DND-41 (cell line): ENCODE measurements at regions not wholly inside any gene's neighbourhood (a gene's known extent, or its start where the extent isn't known, plus 50 kb on each side); places are given as distances from the start of the nearest gene placed in this dataset.

ENCODE experiments used
- EZH2 ChIP-seq: IDR thresholded peaks from 3 replicates; pipeline ENCODE4 v1.6.1; 2012; ENCODE audit warnings: borderline replicate concordance, low read depth, mild to moderate bottlenecking, moderate library complexity, low read length, inconsistent platforms; ENCODE audit not compliant: severe bottlenecking
- TF ChIP-seq, protein P1 (sequence below): IDR thresholded peaks from 2 replicates; pipeline ENCODE4 v1.5.1; 2012; ENCODE audit warnings: borderline replicate concordance, low read length, moderate library complexity, mild to moderate bottlenecking; ENCODE audit not compliant: poor library complexity, severe bottlenecking; ENCODE audit errors: extremely low read depth

DNA sequence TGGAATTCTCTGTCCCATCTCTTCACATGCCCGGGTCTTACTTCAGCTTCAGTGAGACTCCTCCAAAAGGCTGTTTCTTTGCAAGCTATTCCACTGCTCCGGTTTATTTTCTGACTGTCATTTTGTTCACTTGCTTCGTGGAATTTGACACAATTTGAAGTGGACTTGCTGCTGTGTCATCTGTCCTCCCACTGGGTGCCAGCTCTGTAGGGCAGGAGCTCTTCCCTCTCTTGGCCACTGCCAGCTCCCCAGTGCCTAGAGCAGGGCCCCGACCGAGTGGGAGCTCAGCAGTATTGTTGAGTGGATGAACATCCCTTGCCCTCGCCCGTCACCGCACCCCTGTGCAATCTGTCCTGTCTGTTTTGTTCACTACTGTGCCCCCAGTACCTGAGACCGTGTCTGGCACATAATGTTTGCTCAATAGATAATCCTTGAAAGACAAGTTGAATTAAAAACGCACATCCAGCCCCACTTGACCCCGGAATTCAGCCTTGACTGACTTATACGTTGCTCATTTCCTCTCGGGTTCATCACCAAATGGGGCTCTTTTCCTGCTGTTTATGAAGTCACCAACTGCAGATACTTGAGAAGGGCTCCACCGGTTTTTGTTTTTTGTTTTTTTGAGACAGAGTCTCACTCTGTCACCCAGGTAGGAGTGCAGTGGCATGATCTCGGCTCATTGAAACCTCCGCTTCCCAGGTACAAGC is 170.3 kb upstream of the KCNG1 start:
- TF ChIP-seq, protein P1, sequence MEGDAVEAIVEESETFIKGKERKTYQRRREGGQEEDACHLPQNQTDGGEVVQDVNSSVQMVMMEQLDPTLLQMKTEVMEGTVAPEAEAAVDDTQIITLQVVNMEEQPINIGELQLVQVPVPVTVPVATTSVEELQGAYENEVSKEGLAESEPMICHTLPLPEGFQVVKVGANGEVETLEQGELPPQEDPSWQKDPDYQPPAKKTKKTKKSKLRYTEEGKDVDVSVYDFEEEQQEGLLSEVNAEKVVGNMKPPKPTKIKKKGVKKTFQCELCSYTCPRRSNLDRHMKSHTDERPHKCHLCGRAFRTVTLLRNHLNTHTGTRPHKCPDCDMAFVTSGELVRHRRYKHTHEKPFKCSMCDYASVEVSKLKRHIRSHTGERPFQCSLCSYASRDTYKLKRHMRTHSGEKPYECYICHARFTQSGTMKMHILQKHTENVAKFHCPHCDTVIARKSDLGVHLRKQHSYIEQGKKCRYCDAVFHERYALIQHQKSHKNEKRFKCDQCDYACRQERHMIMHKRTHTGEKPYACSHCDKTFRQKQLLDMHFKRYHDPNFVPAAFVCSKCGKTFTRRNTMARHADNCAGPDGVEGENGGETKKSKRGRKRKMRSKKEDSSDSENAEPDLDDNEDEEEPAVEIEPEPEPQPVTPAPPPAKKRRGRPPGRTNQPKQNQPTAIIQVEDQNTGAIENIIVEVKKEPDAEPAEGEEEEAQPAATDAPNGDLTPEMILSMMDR = no peak
- no peak for TF ChIP-seq EZH2
